K562 (cell line): ENCODE measurements at regions not wholly inside any gene's neighbourhood (a gene's known extent, or its start where the extent isn't known, plus 50 kb on each side); places are given as distances from the start of the nearest gene placed in this dataset.

ENCODE experiments used
- ATAC-seq: fragments of 200-7000 bp; cut with Tn5 transposase; 3 replicates; pipeline ENCODE4 v1.9.1; 2020; ENCODE audit warnings: moderate library complexity
- BruUV-seq: library from RNA; stranded (reverse); fragments of 400-500 nt; replicated peaks from 2 replicates; lab custom pipeline; 2021; lab: Mats Ljungman, UMichigan
- CTCF ChIA-PET: fragments of 300-600 bp; formaldehyde crosslinking; extraction: SDS; loops from one replicate; lab custom pipeline; 2021; ENCODE audit warnings: low intra/inter-chr PET ratio; lab: Yijun Ruan, JAX
- POLR2A ChIA-PET: fragments of 300-600, 350-650 bp; sonication (Branson Sonifier 250); formaldehyde crosslinking; extraction: SDS; loops from one replicate; lab custom pipeline; 2021; ENCODE audit warnings: antibody characterized with exemption, inconsistent platforms; lab: Yijun Ruan, JAX
- DNase-seq, 4 experiments: peaks; one replicate each; pipeline versions ENCODE4 v3.0.0 to v3.0.0-alpha.2; 2011 to 2018; ENCODE audit warnings: low spot score in 3 of 4, mixed read lengths in 3 of 4; ENCODE audit errors: extremely low read depth in 1 of 4
- FAIRE-seq: peaks from 2 replicates; lab custom pipeline; 2011; peaks lifted over from hg19 to GRCh38; lab: Jason Lieb, UNC
- H2AFZ ChIP-seq: 2 replicates; pipeline ENCODE4 v1.6.0; 2011; ENCODE audit warnings: low read depth, low read length, control low read depth, inconsistent platforms
- H3K27ac ChIP-seq: fragments of 200-600 bp; 3 replicates; pipeline ENCODE4 v1.8.0; 2011; ENCODE audit warnings: low read depth, mild to moderate bottlenecking, control low read depth, inconsistent platforms, low read length, moderate library complexity, mixed read lengths; ENCODE audit errors: extremely low read depth
- H3K27me3 ChIP-seq, 2 experiments: fragments of 300-600 bp in 1 of 2; 2 replicates in 1 of 2; 3 replicates in 1 of 2; pipeline versions ENCODE4 v1.6.0 to v1.8.0; 2011; ENCODE audit warnings: inconsistent platforms in 2 of 2, low read length in 2 of 2, mild to moderate bottlenecking in 1 of 2, mixed read lengths in 1 of 2, moderate library complexity in 1 of 2; ENCODE audit not compliant: control insufficient read depth in 2 of 2, insufficient read depth in 2 of 2
- H3K36me3 ChIP-seq: fragments of 300-600 bp; 3 replicates; pipeline ENCODE4 v1.8.0; 2011; ENCODE audit warnings: mild to moderate bottlenecking, low read length, inconsistent platforms; ENCODE audit not compliant: control insufficient read depth, insufficient read depth
- H3K4me1 ChIP-seq, 2 experiments: fragments of 200-600 bp in 1 of 2; replicated peaks in 1 of 2; 2 replicates in 1 of 2; 3 replicates in 1 of 2; pipeline versions ENCODE4 v1.5.1 to v1.8.0; 2011; ENCODE audit warnings: inconsistent platforms in 2 of 2, low read length in 2 of 2, mild to moderate bottlenecking in 1 of 2, mixed read lengths in 1 of 2, moderate library complexity in 1 of 2; ENCODE audit not compliant: control insufficient read depth in 2 of 2, insufficient read depth in 2 of 2
- H3K4me2 ChIP-seq: 2 replicates; pipeline ENCODE4 v1.6.1; 2011; ENCODE audit warnings: low read length, control low read depth, inconsistent platforms, mixed read lengths; ENCODE audit not compliant: insufficient read depth
- H3K4me3 ChIP-seq: fragments of 200-600 bp; sonication (generic), shearing (Covaris generic); 2 replicates; pipeline ENCODE4 v1.5.1; 2016; ENCODE audit warnings: control low read depth, inconsistent platforms
- H3K79me2 ChIP-seq: fragments of 200-600 bp; 3 replicates; pipeline ENCODE4 v1.8.0; 2011; ENCODE audit warnings: low read length, inconsistent platforms; ENCODE audit not compliant: control insufficient read depth, insufficient read depth
- H3K9ac ChIP-seq, 2 experiments: 2 replicates each; pipeline versions ENCODE4 v1.6.0 to v1.6.1; 2011; ENCODE audit warnings: low read depth in 2 of 2, low read length in 2 of 2, control low read depth in 1 of 2, inconsistent platforms in 1 of 2, mild to moderate bottlenecking in 1 of 2, mixed read lengths in 1 of 2; ENCODE audit not compliant: insufficient read depth in 1 of 2
- H3K9me1 ChIP-seq: one replicate; pipeline ENCODE4 v1.6.0; 2011; ENCODE audit warnings: inconsistent platforms, mild to moderate bottlenecking, low read length, moderate library complexity; ENCODE audit not compliant: control insufficient read depth, insufficient read depth
- H3K9me3 ChIP-seq: replicated peaks from 2 replicates; pipeline ENCODE4 v1.5.1; 2011; ENCODE audit warnings: low read depth, low read length, inconsistent platforms; ENCODE audit not compliant: control insufficient read depth, insufficient read depth
- H4K20me1 ChIP-seq: replicated peaks from 2 replicates; pipeline ENCODE4 v1.6.1; 2011; ENCODE audit warnings: low read length, inconsistent platforms, mixed read lengths; ENCODE audit not compliant: control insufficient read depth, insufficient read depth
- HDAC3 ChIP-seq: fragments of 450-650 bp; IDR thresholded peaks from 2 replicates; pipeline ENCODE4 v1.6.1; 2018; ENCODE audit warnings: borderline replicate concordance, mild to moderate bottlenecking, moderate library complexity; ENCODE audit not compliant: partially characterized antibody
- NFIC ChIP-seq: fragments of 450-650 bp; IDR thresholded peaks from 2 replicates; pipeline ENCODE4 v1.6.1; 2017; ENCODE audit warnings: mild to moderate bottlenecking, inconsistent platforms
- NFRKB ChIP-seq: fragments of 450-650 bp; IDR thresholded peaks from 2 replicates; pipeline ENCODE4 v1.6.1; 2016; ENCODE audit warnings: low read depth
- NR2C2 ChIP-seq, 2 experiments: fragments of 200-800 bp in 1 of 2; sonication (Bioruptor generic) in 1 of 2; sonication (generic) in 1 of 2; formaldehyde crosslinking in 1 of 2; IDR thresholded peaks; 2 replicates each; pipeline versions ENCODE4 v1.6.1 to v1.8.0; 2016 to 2022; ENCODE audit warnings: mild to moderate bottlenecking in 1 of 2, missing compliant biosample characterization in 1 of 2, missing genetic modification characterization in 1 of 2, missing genetic modification reagents in 1 of 2
- POLR3A ChIP-seq: IDR thresholded peaks from 2 replicates; pipeline ENCODE4 v1.6.1; 2011; ENCODE audit warnings: borderline replicate concordance, mild to moderate bottlenecking, moderate library complexity; ENCODE audit not compliant: insufficient read length, insufficient read depth; ENCODE audit errors: extremely low read depth
- SLC30A9 ChIP-seq: fragments of 250-450 bp; sonication (Bioruptor Pico); IDR thresholded peaks from 2 replicates; pipeline ENCODE4 v1.8.0; 2022; ENCODE audit warnings: mild to moderate bottlenecking, moderate library complexity
- TFAM ChIP-seq: fragments of 250-450 bp; sonication (Bioruptor Pico); conservative IDR thresholded peaks from 2 replicates; pipeline ENCODE4 v1.5.0; 2021; ENCODE audit warnings: mild to moderate bottlenecking, moderate library complexity
- TOE1 ChIP-seq, 2 experiments: fragments of 450-650 bp in 1 of 2; sonication (generic) in 1 of 2; formaldehyde crosslinking in 1 of 2; IDR thresholded peaks; 2 replicates each; pipeline versions ENCODE4 v1.7.1 to v1.8.0; 2016 to 2022; ENCODE audit warnings: borderline replicate concordance in 2 of 2, mild to moderate bottlenecking in 2 of 2, antibody characterized with exemption in 1 of 2, inconsistent platforms in 1 of 2, low read depth in 1 of 2, missing genetic modification reagents in 1 of 2, moderate library complexity in 1 of 2
- ZNF224 ChIP-seq: sonication (generic); formaldehyde crosslinking; IDR thresholded peaks from 2 replicates; pipeline ENCODE4 v1.8.0; 2022; ENCODE audit warnings: mild to moderate bottlenecking, missing genetic modification reagents
- ZNF668 ChIP-seq: fragments of 250-450 bp; sonication (Bioruptor Pico); IDR thresholded peaks from 2 replicates; pipeline ENCODE4 v1.8.0; 2022; ENCODE audit warnings: mild to moderate bottlenecking, inconsistent platforms
- ZNF707 ChIP-seq: fragments of 250-450 bp; sonication (Bioruptor Pico); conservative IDR thresholded peaks from 2 replicates; pipeline ENCODE4 v1.8.0; 2022; ENCODE audit warnings: inconsistent platforms, mild to moderate bottlenecking, moderate library complexity
- WGBS: fragments of 100-300 bp; shearing (Covaris generic); methylation state at CpG from one replicate; pipeline ENCODE4 v1.1.6; 2016; ENCODE audit warnings: low coverage, mixed read lengths; ENCODE audit not compliant: insufficient coverage; ENCODE audit errors: missing lambda C conversion rate; 5-methylcytosine and 5-hydroxymethylcytosine counted together
- in situ Hi-C: fragments of 300-500 bp; cut with MboI; formaldehyde crosslinking; loops from 4 replicates; pipeline ENCODE4 v1.15.0; 2018; ENCODE audit warnings: inconsistent platforms, mixed read lengths
- intact Hi-C: fragments of 100-400 bp; cut with micrococcal nuclease; formaldehyde crosslinking; loops from 2 replicates; pipeline ENCODE4 v1.14.2; 2022
- TF ChIP-seq, protein P1 (sequence below): sonication (generic); formaldehyde crosslinking; IDR thresholded peaks from 2 replicates; pipeline ENCODE4 v1.8.1; 2023; ENCODE audit warnings: mild to moderate bottlenecking, missing genetic modification reagents
- TF ChIP-seq, protein P2 (sequence below): fragments of 250-450 bp; sonication (Bioruptor Pico); IDR thresholded peaks from 2 replicates; pipeline ENCODE4 v1.5.0; 2021
- TF ChIP-seq, protein P3 (sequence below): fragments of 450-650 bp; formaldehyde crosslinking; IDR thresholded peaks from 2 replicates; pipeline ENCODE4 v1.4.0; 2020; ENCODE audit warnings: mild to moderate bottlenecking, moderate library complexity

DNA sequence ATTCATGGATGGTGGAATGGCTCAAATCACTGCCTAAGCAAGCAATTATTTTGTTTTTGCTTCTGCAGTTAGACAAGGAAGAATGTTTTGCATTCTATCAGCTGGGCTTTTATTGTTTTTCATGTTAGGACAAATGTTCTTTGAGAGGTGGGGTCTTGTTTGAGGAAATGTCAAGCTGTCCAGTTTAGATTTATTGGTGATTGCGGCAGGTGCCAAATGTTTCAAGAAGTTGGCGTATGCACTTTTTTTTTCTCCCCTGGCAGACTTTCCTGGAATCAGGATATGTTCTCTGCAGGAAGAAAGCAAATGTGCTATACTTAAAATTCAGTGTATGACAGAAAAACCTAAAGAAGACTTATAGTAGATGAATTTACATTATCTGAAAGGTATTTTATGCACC lies 81.0 kb upstream of the JAG1 start (continued):
- TF ChIP-seq ZNF224 (no peak), HDAC3 (no peak)

DNA sequence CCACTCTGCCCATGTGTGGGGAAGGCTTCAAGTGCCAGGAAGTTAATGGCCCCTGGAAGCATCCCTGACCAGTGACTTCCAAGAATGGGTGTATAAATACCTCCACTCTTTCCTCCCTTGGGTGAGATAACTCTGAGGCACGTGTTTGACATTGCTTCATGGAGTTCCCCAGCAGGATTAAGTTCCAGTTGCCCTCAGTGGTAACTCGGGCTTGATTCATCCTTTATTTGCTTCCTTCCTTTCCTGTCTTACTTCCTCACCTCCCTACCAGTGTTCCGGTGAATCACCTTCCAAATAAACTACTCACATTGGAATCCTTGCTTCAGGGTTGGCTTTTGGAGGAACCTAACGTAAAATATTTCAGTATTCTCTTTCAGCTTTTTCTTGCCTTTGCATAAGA lies 84.6 kb upstream of the JAG1 start:
- Histone ChIP-seq H4K20me1 (no peaks in the 10 kb centered on the region), H3K27ac (no peak overlapping the region), H3K4me3 (no peak overlapping the region), H3K9me1 (no peaks in the 10 kb centered on the region), H3K9me3 (no peaks in the 10 kb centered on the region), H2AFZ (no peak overlapping the region), H3K4me2 (no peak overlapping the region), H3K4me1 (no peaks in the 10 kb centered on the region), H3K36me3 (no peaks in the 10 kb centered on the region), H3K9ac (no peak overlapping the region), H3K27me3 (no peaks in the 10 kb centered on the region), H3K79me2 (no peaks in the 10 kb centered on the region)
- no peak for ATAC-seq
- WGBS: 4% methylated on average over 4 of the region's 4 CpGs
- intact Hi-C loops (no loop called here), in situ Hi-C loops (no loop called here)
- no peak for DNase-seq
- ChIA-PET CTCF (no interaction called here), POLR2A (no interaction called here)
- FAIRE-seq: no peak
- no TSS peak for BruUV-seq
- TF ChIP-seq NFIC (no peak), SLC30A9 (CRISPR knock-in tag) (no peak), TOE1 (IDR thresholded peaks at IDR 0.05; ENCODE audit: borderline replicate concordance) (no peak), TOE1 (CRISPR knock-in tag; IDR thresholded peaks at IDR 0.05; ENCODE audit: borderline replicate concordance, low read depth) (no peak), ZNF668 (CRISPR knock-in tag) (no peak), NR2C2 (CRISPR knock-in tag; IDR thresholded peaks at IDR 0.05) (no peak), NR2C2 (tag; IDR thresholded peaks at IDR 0.05) (no peak), ZNF707 (no peak), POLR3A (no peak), TFAM (CRISPR knock-in tag) (no peak), NFRKB (no peak)
- TF ChIP-seq, protein P1, sequence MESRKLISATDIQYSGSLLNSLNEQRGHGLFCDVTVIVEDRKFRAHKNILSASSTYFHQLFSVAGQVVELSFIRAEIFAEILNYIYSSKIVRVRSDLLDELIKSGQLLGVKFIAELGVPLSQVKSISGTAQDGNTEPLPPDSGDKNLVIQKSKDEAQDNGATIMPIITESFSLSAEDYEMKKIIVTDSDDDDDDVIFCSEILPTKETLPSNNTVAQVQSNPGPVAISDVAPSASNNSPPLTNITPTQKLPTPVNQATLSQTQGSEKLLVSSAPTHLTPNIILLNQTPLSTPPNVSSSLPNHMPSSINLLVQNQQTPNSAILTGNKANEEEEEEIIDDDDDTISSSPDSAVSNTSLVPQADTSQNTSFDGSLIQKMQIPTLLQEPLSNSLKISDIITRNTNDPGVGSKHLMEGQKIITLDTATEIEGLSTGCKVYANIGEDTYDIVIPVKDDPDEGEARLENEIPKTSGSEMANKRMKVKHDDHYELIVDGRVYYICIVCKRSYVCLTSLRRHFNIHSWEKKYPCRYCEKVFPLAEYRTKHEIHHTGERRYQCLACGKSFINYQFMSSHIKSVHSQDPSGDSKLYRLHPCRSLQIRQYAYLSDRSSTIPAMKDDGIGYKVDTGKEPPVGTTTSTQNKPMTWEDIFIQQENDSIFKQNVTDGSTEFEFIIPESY: no peak
- TF ChIP-seq, protein P2, sequence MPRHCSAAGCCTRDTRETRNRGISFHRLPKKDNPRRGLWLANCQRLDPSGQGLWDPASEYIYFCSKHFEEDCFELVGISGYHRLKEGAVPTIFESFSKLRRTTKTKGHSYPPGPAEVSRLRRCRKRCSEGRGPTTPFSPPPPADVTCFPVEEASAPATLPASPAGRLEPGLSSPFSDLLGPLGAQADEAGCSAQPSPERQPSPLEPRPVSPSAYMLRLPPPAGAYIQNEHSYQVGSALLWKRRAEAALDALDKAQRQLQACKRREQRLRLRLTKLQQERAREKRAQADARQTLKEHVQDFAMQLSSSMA: no peak
- TF ChIP-seq, protein P3, sequence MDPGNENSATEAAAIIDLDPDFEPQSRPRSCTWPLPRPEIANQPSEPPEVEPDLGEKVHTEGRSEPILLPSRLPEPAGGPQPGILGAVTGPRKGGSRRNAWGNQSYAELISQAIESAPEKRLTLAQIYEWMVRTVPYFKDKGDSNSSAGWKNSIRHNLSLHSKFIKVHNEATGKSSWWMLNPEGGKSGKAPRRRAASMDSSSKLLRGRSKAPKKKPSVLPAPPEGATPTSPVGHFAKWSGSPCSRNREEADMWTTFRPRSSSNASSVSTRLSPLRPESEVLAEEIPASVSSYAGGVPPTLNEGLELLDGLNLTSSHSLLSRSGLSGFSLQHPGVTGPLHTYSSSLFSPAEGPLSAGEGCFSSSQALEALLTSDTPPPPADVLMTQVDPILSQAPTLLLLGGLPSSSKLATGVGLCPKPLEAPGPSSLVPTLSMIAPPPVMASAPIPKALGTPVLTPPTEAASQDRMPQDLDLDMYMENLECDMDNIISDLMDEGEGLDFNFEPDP (CRISPR knock-in tag): no peak
